22Rv1 (cell line): ENCODE measurements at regions not wholly inside any gene's neighbourhood (a gene's known extent, or its start where the extent isn't known, plus 50 kb on each side); places are given as distances from the start of the nearest gene placed in this dataset.

Experiments used
- CTCF ChIP-seq: fragments of 450-650 bp; IDR thresholded peaks from 2 replicates; pipeline ENCODE4 v1.5.1; 2017; ENCODE audit warnings: mild to moderate bottlenecking
- ZFX ChIP-seq: fragments of 450-650 bp; IDR thresholded peaks from 2 replicates; pipeline ENCODE4 v1.6.1; 2017; ENCODE audit warnings: antibody characterized with exemption, borderline replicate concordance

GRCh38 chr20:47883186-47883585, 97.9 kb upstream of the SULF2 start:
- TF ChIP-seq CTCF (no peak), ZFX (no peak)
